Neural progenitor cell (in vitro differentiated cells): ENCODE measurements at regions not wholly inside any gene's neighbourhood (a gene's known extent, or its start where the extent isn't known, plus 50 kb on each side); places are given as distances from the start of the nearest gene placed in this dataset.

Source experiments
- EZH2phosphoT487 ChIP-seq: fragments of 200-600 bp; sonication (generic); IDR thresholded peaks from 2 replicates; pipeline ENCODE4 v1.6.1; 2017; ENCODE audit warnings: antibody characterized with exemption
- TF ChIP-seq, protein P1 (sequence below): fragments of 200-600 bp; sonication (generic); IDR thresholded peaks from 2 replicates; pipeline ENCODE4 v1.5.1; 2017; ENCODE audit warnings: antibody characterized with exemption, mild to moderate bottlenecking

DNA sequence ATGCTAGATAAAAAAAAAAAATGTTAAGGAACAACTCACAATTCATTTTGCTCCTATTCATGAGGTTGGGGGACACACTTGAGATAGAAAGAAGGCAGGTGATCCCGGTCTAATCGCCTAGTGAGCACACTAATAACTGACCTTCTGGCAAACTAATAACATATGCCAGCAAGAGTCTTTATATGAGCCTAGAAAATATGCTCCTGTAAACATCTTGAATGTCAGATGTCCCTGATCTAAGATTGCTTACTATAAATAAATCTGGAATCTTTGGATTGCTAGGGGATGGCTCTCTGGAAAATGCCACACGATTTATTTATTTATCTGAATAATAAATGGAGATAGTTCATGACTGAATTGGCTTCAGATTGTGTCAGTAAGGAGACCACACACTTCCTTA, 821.9 kb downstream of the GRIK2 start:
- TF ChIP-seq, protein P1, sequence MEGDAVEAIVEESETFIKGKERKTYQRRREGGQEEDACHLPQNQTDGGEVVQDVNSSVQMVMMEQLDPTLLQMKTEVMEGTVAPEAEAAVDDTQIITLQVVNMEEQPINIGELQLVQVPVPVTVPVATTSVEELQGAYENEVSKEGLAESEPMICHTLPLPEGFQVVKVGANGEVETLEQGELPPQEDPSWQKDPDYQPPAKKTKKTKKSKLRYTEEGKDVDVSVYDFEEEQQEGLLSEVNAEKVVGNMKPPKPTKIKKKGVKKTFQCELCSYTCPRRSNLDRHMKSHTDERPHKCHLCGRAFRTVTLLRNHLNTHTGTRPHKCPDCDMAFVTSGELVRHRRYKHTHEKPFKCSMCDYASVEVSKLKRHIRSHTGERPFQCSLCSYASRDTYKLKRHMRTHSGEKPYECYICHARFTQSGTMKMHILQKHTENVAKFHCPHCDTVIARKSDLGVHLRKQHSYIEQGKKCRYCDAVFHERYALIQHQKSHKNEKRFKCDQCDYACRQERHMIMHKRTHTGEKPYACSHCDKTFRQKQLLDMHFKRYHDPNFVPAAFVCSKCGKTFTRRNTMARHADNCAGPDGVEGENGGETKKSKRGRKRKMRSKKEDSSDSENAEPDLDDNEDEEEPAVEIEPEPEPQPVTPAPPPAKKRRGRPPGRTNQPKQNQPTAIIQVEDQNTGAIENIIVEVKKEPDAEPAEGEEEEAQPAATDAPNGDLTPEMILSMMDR: no peak
- TF ChIP-seq EZH2phosphoT487: no peak
